H1 (cell line): ENCODE measurements at regions not wholly inside any gene's neighbourhood (a gene's known extent, or its start where the extent isn't known, plus 50 kb on each side); places are given as distances from the start of the nearest gene placed in this dataset.

Experiments used
- CTCF ChIA-PET: fragments of 300-600 bp; sonication (Branson Sonifier 250); formaldehyde crosslinking; loops from one replicate; lab custom pipeline; 2021; ENCODE audit not compliant: partially characterized antibody; lab: Charles Lee
- POLR2A ChIA-PET: fragments of 300-600 bp; sonication (Branson Sonifier 250); formaldehyde crosslinking; loops from one replicate; lab custom pipeline; 2021; ENCODE audit warnings: inconsistent platforms; ENCODE audit not compliant: partially characterized antibody; lab: Charles Lee
- DNase-seq, 2 experiments: peaks; one replicate each; pipeline versions ENCODE4 v3.0.0 to v3.0.0-alpha.2; 2010 to 2022; ENCODE audit warnings: low spot score in 2 of 2, low read depth in 1 of 2, mixed read lengths in 1 of 2
- FAIRE-seq: peaks from 2 replicates; lab custom pipeline; 2011; peaks lifted over from hg19 to GRCh38; lab: Jason Lieb, UNC
- H2AFZ ChIP-seq: 2 replicates; pipeline ENCODE4 v1.8.1; 2012; ENCODE audit warnings: low read length, inconsistent platforms
- H2AK5ac ChIP-seq: 2 replicates; pipeline ENCODE4 v1.6.1; 2013; ENCODE audit warnings: low read depth, low read length
- H2BK120ac ChIP-seq: replicated peaks from 2 replicates; pipeline ENCODE3; 2013; ENCODE audit warnings: low read depth, low read length, inconsistent platforms
- H2BK12ac ChIP-seq: 2 replicates; pipeline ENCODE4 v1.6.1; 2013; ENCODE audit warnings: low read depth, low read length
- H2BK15ac ChIP-seq: 2 replicates; pipeline ENCODE4 v1.6.1; 2013; ENCODE audit warnings: low read length
- H2BK20ac ChIP-seq: 2 replicates; pipeline ENCODE4 v1.6.1; 2013; ENCODE audit warnings: low read length
- H2BK5ac ChIP-seq: 2 replicates; pipeline ENCODE4 v1.6.1; 2013; ENCODE audit warnings: low read depth, low read length
- H3K14ac ChIP-seq: 2 replicates; pipeline ENCODE4 v1.6.1; 2013; ENCODE audit warnings: inconsistent platforms; ENCODE audit not compliant: insufficient read length
- H3K18ac ChIP-seq: 2 replicates; pipeline ENCODE4 v1.6.1; 2013; ENCODE audit warnings: low read length; ENCODE audit errors: extremely low read depth
- H3K23ac ChIP-seq: 2 replicates; pipeline ENCODE4 v1.6.1; 2013; ENCODE audit warnings: inconsistent platforms; ENCODE audit not compliant: insufficient read length
- H3K23me2 ChIP-seq: 2 replicates; pipeline ENCODE4 v1.6.1; 2013; ENCODE audit warnings: low read depth, low read length
- H3K27ac ChIP-seq: 2 replicates; pipeline ENCODE4 v1.6.1; 2011; ENCODE audit warnings: low read depth, low read length, inconsistent platforms
- H3K27me3 ChIP-seq, 4 experiments: replicated peaks in 1 of 4; 1 replicate in 1 of 4; 2 replicates in 3 of 4; pipeline versions ENCODE4 v1.6.1 to v1.8.1; 2011 to 2013; ENCODE audit warnings: low read length in 3 of 4, mild to moderate bottlenecking in 3 of 4, inconsistent platforms in 2 of 4, mixed read lengths in 2 of 4, moderate library complexity in 1 of 4; ENCODE audit not compliant: control insufficient read depth in 3 of 4, insufficient read depth in 3 of 4; ENCODE audit errors: extremely low read depth in 1 of 4
- H3K36me3 ChIP-seq, 4 experiments: 2 replicates each; pipeline versions ENCODE4 v1.6.1 to v1.8.1; 2011 to 2013; ENCODE audit warnings: mild to moderate bottlenecking in 4 of 4, low read length in 3 of 4, moderate library complexity in 2 of 4, control low read depth in 1 of 4, inconsistent platforms in 1 of 4; ENCODE audit not compliant: insufficient read depth in 4 of 4, control insufficient read depth in 2 of 4
- H3K4ac ChIP-seq: replicated peaks from 2 replicates; pipeline ENCODE3; 2013; ENCODE audit warnings: low read length, low read depth, mixed read lengths, inconsistent platforms; ENCODE audit not compliant: insufficient read length
- H3K4me1 ChIP-seq, 4 experiments: replicated peaks in 1 of 4; 1 replicate in 1 of 4; 2 replicates in 3 of 4; pipeline versions ENCODE4 v1.6.1 to v1.8.1; 2011 to 2013; ENCODE audit warnings: low read length in 3 of 4, inconsistent platforms in 2 of 4, mixed read lengths in 1 of 4; ENCODE audit not compliant: insufficient read depth in 4 of 4, control insufficient read depth in 3 of 4
- H3K4me2 ChIP-seq, 2 experiments: 2 replicates each; pipeline versions ENCODE4 v1.6.1 to v1.8.1; 2011 to 2013; ENCODE audit warnings: low read depth in 2 of 2, low read length in 2 of 2, control low read depth in 1 of 2, inconsistent platforms in 1 of 2, mild to moderate bottlenecking in 1 of 2; ENCODE audit not compliant: insufficient read depth in 1 of 2
- H3K4me3 ChIP-seq, 4 experiments: fragments of 200-600, 300-600 bp in 1 of 4; sonication (generic), shearing (Covaris generic), sonication (Bioruptor Twin) in 1 of 4; 2 replicates each; pipeline versions ENCODE4 v1.5.1 to v1.8.1; 2011 to 2016; ENCODE audit warnings: low read length in 4 of 4, low read depth in 3 of 4, control low read depth in 2 of 4, inconsistent platforms in 2 of 4, mild to moderate bottlenecking in 2 of 4, mixed read lengths in 1 of 4, moderate library complexity in 1 of 4; ENCODE audit not compliant: insufficient read depth in 2 of 4; ENCODE audit errors: extremely low read depth in 1 of 4
- H3K56ac ChIP-seq: replicated peaks from 2 replicates; pipeline ENCODE3; 2013; ENCODE audit warnings: low read depth, mild to moderate bottlenecking, mixed read lengths, low read length, inconsistent platforms; ENCODE audit not compliant: insufficient read length
- H3K79me1 ChIP-seq: 2 replicates; pipeline ENCODE4 v1.6.1; 2013; ENCODE audit warnings: low read depth, low read length, control low read depth
- H3K79me2 ChIP-seq, 2 experiments: 2 replicates each; pipeline versions ENCODE4 v1.6.1 to v1.8.1; 2012 to 2013; ENCODE audit warnings: low read length in 2 of 2, mild to moderate bottlenecking in 2 of 2, inconsistent platforms in 1 of 2; ENCODE audit not compliant: insufficient read depth in 2 of 2, control insufficient read depth in 1 of 2
- H3K9ac ChIP-seq, 4 experiments: replicated peaks in 1 of 4; 1 replicate in 1 of 4; 2 replicates in 3 of 4; pipeline versions ENCODE4 v1.6.1 to v1.8.1; 2011 to 2013; ENCODE audit warnings: low read depth in 3 of 4, low read length in 3 of 4, control low read depth in 2 of 4, mild to moderate bottlenecking in 2 of 4, moderate library complexity in 2 of 4, inconsistent platforms in 1 of 4; ENCODE audit errors: extremely low read depth in 1 of 4
- H3K9me3 ChIP-seq, 2 experiments: 2 replicates each; pipeline versions ENCODE4 v1.6.1 to v1.8.1; 2012 to 2013; ENCODE audit warnings: mild to moderate bottlenecking in 2 of 2, moderate library complexity in 2 of 2, control low read depth in 1 of 2, inconsistent platforms in 1 of 2, low read depth in 1 of 2, low read length in 1 of 2, mixed read lengths in 1 of 2; ENCODE audit not compliant: insufficient read depth in 2 of 2
- H4K20me1 ChIP-seq, 2 experiments: replicated peaks in 1 of 2; 2 replicates each; pipeline versions ENCODE3 to v1.8.1; 2011 to 2013; ENCODE audit warnings: inconsistent platforms in 2 of 2, low read length in 2 of 2, mild to moderate bottlenecking in 1 of 2; ENCODE audit not compliant: insufficient read depth in 2 of 2, control insufficient read depth in 1 of 2
- H4K5ac ChIP-seq: 2 replicates; pipeline ENCODE4 v1.6.1; 2013; ENCODE audit warnings: low read length, low read depth, mixed read lengths, inconsistent platforms; ENCODE audit not compliant: insufficient read length
- H4K8ac ChIP-seq: 2 replicates; pipeline ENCODE4 v1.8.0; 2013; ENCODE audit warnings: mild to moderate bottlenecking, moderate library complexity, low read length, inconsistent platforms; ENCODE audit not compliant: insufficient read depth; ENCODE audit errors: extremely low read depth
- H4K91ac ChIP-seq: replicated peaks from 2 replicates; pipeline ENCODE3; 2013; ENCODE audit warnings: low read length, mixed read lengths, inconsistent platforms; ENCODE audit not compliant: insufficient read length
- CEBPB ChIP-seq: IDR thresholded peaks from 2 replicates; pipeline ENCODE4 v1.6.1; 2012; ENCODE audit warnings: low read depth, low read length
- FOSL1 ChIP-seq: IDR thresholded peaks from 2 replicates; pipeline ENCODE4 v1.6.1; 2011; ENCODE audit warnings: mild to moderate bottlenecking, low read depth, low read length, moderate library complexity; ENCODE audit not compliant: insufficient read depth
- HDAC6 ChIP-seq: IDR thresholded peaks from one replicate; pipeline ENCODE4 v1.7.1; 2012; ENCODE audit warnings: low read depth, mild to moderate bottlenecking, inconsistent platforms, low read length, moderate library complexity
- NANOG ChIP-seq: IDR thresholded peaks from 2 replicates; pipeline ENCODE4 v1.6.1; 2011; ENCODE audit warnings: low read length, low read depth, mild to moderate bottlenecking, inconsistent platforms; ENCODE audit not compliant: insufficient read depth, poor library complexity, severe bottlenecking
- POLR2AphosphoS5 ChIP-seq: IDR thresholded peaks from 2 replicates; pipeline ENCODE4 v1.6.1; 2011; ENCODE audit warnings: low read depth, low read length
- RFX5 ChIP-seq: IDR thresholded peaks from 2 replicates; pipeline ENCODE4 v1.6.1; 2011; ENCODE audit warnings: low read depth, low read length, improper control_type of control experiment, borderline replicate concordance
- SIX5 ChIP-seq: IDR thresholded peaks from 2 replicates; pipeline ENCODE4 v1.6.1; 2011; ENCODE audit warnings: mild to moderate bottlenecking, low read depth, low read length
- SP2 ChIP-seq: IDR thresholded peaks from 2 replicates; pipeline ENCODE4 v1.6.1; 2012; ENCODE audit warnings: mild to moderate bottlenecking, low read length, inconsistent platforms
- SP4 ChIP-seq: IDR thresholded peaks from 2 replicates; pipeline ENCODE4 v1.6.1; 2012; ENCODE audit warnings: low read length, inconsistent platforms
- SUZ12 ChIP-seq: fragments of 200-600 bp; sonication (generic); IDR thresholded peaks from 2 replicates; pipeline ENCODE4 v1.6.1; 2012; ENCODE audit warnings: mild to moderate bottlenecking, inconsistent platforms, low read length, moderate library complexity, mixed read lengths
- WGBS, 2 experiments: shearing (Covaris generic) in 1 of 2; methylation state at CpG; one replicate each; pipeline versions ENCODE4 v1.1.6 to v1.1.7; 2013 to 2015; ENCODE audit warnings: low lambda C conversion rate in 2 of 2, mixed read lengths in 2 of 2, inconsistent platforms in 1 of 2, low coverage in 1 of 2, missing lambda C conversion rate in 1 of 2; ENCODE audit not compliant: insufficient replicate concordance in 2 of 2, insufficient coverage in 1 of 2, insufficient read length in 1 of 2; ENCODE audit errors: extremely low coverage in 1 of 2, missing lambda C conversion rate in 1 of 2; 5-methylcytosine and 5-hydroxymethylcytosine counted together

DNA sequence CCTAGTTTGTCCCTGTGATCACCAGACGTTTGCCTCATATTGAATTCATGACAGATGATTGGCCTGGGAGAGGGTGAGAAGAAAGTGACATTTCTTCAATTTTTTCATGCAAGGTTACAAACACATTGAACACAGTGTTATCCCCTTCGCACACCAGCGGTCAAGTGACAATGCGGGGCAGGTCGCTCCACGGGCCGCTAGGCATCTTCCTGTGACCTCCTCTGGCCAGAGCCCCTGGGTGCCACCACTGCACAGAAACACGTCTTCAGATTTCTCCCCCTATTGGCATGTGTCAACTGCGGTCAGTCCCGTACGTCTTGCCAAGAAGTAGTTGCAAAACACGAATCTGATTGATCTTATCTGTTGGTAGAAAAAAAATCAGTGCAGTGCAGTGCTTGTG is 97.1 kb downstream of the PXDC1 start:
- H3K18ac ChIP-seq = no peak overlapping the region
- H3K79me1 ChIP-seq = 0 out of 2 replicates have a peak, but pooled peaks cover 2% of the 10 kb centered on the region
- H3K9me3 ChIP-seq = no peaks in the 10 kb centered on the region
- ChIA-PET CTCF (no interaction called here), POLR2A (interaction anchor here (0.7 kb wide), 1 partner anchor 22 kb away, joined by 3 read pairs; no protein-coding TSS in a partner anchor)
- no peak overlapping the region for H3K56ac ChIP-seq
- no peak overlapping the region for H4K91ac ChIP-seq
- H4K20me1 ChIP-seq = no peaks in the 10 kb centered on the region
- H3K9ac ChIP-seq = no peak overlapping the region
- H3K23ac ChIP-seq = no peak overlapping the region
- no peak overlapping the region for H4K5ac ChIP-seq
- H3K4ac ChIP-seq = no peak overlapping the region
- no peak overlapping the region for H2AFZ ChIP-seq
- no peak overlapping the region for H2BK20ac ChIP-seq
- no peak overlapping the region for H2BK5ac ChIP-seq
- H2BK12ac ChIP-seq = no peak overlapping the region
- DNase-seq (no peak), FAIRE-seq (no peak)
- no peaks in the 10 kb centered on the region for H3K27me3 ChIP-seq
- H3K36me3 ChIP-seq = no peaks in the 10 kb centered on the region
- H3K4me3 ChIP-seq = no peak overlapping the region
- H3K79me2 ChIP-seq = no peaks in the 10 kb centered on the region
- no peak overlapping the region for H3K4me2 ChIP-seq
- H3K27ac ChIP-seq = no peak overlapping the region
- no peak overlapping the region for H2AK5ac ChIP-seq
- H3K14ac ChIP-seq = no peak overlapping the region
- H2BK120ac ChIP-seq = no peak overlapping the region
- H2BK15ac ChIP-seq = no peak overlapping the region
- H3K4me1 ChIP-seq = no peaks in the 10 kb centered on the region
- 89% methylated on average over 12 of the region's 12 CpGs; no CpG with 5 or more reads in 1 of the 2 experiments for WGBS, 2 experiments
- peaks cover 3% of the 10 kb centered on the region; the same call in 1 of the 2 replicates for H3K23me2 ChIP-seq
- H4K8ac ChIP-seq = no peak overlapping the region
- TF ChIP-seq HDAC6 (no peak), RFX5 (no peak), FOSL1 (no peak), SIX5 (no peak), SP2 (no peak), NANOG (no peak), SUZ12 (no peak), SP4 (no peak), CEBPB (no peak), POLR2AphosphoS5 (no peak)
- TF ChIP-seq, all 59 proteins: peak for 0
